Immature natural killer cell (primary cell): ENCODE measurements at regions not wholly inside any gene's neighbourhood (a gene's known extent, or its start where the extent isn't known, plus 50 kb on each side); places are given as distances from the start of the nearest gene placed in this dataset.
"Not testable (repeated sequence)": the region's sequence is repeated elsewhere in the genome, so short reads cannot be mapped to it uniquely, and the experiment has no call there.

ENCODE experiments used
- DNase-seq, 3 donors: peaks; one replicate each; pipeline ENCODE4 v3.0.0; 2022; ENCODE audit warnings: mixed read lengths in 1 of 3
- H3K27ac Mint-ChIP-seq, 6 donors: one replicate each; pipeline ENCODE4 v1.8.0; 2020; ENCODE audit warnings: mixed read lengths in 6 of 6, mild to moderate bottlenecking in 5 of 6, inconsistent platforms in 4 of 6, moderate library complexity in 3 of 6
- H3K27me3 Mint-ChIP-seq, 3 donors: one replicate each; pipeline ENCODE4 v1.8.0; 2020 to 2021; ENCODE audit warnings: low read depth in 3 of 3, mild to moderate bottlenecking in 3 of 3, mixed read lengths in 3 of 3, moderate library complexity in 3 of 3, inconsistent platforms in 1 of 3
- H3K36me3 Mint-ChIP-seq, 3 donors: one replicate each; pipeline ENCODE4 v1.8.0; 2020; ENCODE audit warnings: mixed read lengths in 3 of 3, inconsistent platforms in 2 of 3, mild to moderate bottlenecking in 2 of 3
- H3K4me1 Mint-ChIP-seq, 2 donors: one replicate each; pipeline ENCODE4 v1.8.0; 2020; ENCODE audit warnings: inconsistent platforms in 2 of 2, mild to moderate bottlenecking in 2 of 2, mixed read lengths in 2 of 2, moderate library complexity in 1 of 2
- H3K4me3 Mint-ChIP-seq, 5 donors: one replicate each; pipeline ENCODE4 v1.8.0; 2020; ENCODE audit warnings: mild to moderate bottlenecking in 5 of 5, mixed read lengths in 5 of 5, inconsistent platforms in 3 of 5, moderate library complexity in 3 of 5
- H3K9me3 Mint-ChIP-seq, 6 donors: one replicate each; pipeline ENCODE4 v1.8.0; 2020; ENCODE audit warnings: mild to moderate bottlenecking in 6 of 6, mixed read lengths in 6 of 6, inconsistent platforms in 4 of 6, moderate library complexity in 3 of 6

- H3K27me3 Mint-ChIP-seq, H3K36me3 Mint-ChIP-seq, H3K9me3 Mint-ChIP-seq, DNase-seq, H3K27ac Mint-ChIP-seq, H3K4me1 Mint-ChIP-seq, H3K4me3 Mint-ChIP-seq: not testable (repeated sequence)
Observed at GRCh38 chr7:32747443-32748148, 144.0 kb downstream of the KBTBD2 start.

DNA sequence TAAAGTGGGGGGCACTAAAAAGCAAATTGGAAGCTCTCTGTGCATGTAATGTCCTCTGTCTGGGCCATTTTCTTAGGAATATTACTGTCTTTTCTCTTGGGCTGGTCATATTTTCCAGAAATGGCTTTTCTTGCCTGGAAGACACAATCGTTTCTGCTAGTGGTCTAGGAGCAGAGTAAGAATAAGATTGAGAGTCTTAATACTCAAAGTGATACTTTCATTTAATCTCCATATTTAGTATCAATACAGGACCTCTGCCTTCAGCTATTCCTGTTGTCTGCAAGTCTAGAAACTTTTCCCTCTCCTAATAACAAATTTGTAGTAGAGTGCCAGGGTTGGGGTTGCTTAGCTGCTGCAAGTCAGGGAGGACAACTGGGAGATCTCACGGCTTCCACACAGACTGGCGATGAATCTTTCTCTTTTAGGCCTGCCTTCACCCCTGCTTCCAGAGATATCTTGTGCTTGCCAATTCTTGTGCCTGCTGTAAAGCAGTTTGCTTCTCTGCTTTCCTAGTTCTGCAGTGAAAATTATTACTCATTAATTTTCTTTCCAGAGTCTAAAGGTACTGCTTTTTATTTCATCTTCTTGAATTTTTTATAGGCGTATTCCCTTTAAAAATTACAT, 149.6 kb downstream of the KBTBD2 start:
- H3K9me3 Mint-ChIP-seq, H3K27ac Mint-ChIP-seq, DNase-seq, H3K4me1 Mint-ChIP-seq, H3K27me3 Mint-ChIP-seq, H3K4me3 Mint-ChIP-seq, H3K36me3 Mint-ChIP-seq: not testable (repeated sequence)

DNA sequence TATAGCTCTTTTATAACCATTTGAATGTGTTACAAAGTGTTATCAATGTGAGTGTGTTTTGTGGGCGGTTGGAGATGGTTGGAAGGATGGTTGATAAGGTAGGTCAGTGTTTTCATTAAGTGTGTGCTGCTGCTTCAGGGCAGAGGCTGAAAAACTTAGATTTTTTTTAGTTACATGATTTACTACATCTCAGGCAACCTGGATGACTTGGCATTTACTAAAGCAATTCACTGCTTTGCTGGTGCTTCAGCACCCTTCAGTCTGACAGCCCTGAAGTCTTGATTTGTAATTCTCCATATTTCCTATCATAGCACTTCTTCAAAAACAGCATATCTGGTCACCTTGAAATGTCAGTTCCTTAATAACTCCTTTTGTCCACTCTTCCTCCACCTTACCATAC, 151.8 kb downstream of the KBTBD2 start:
- not testable (repeated sequence) for DNase-seq, H3K27me3 Mint-ChIP-seq, H3K4me3 Mint-ChIP-seq, H3K36me3 Mint-ChIP-seq, H3K27ac Mint-ChIP-seq, H3K9me3 Mint-ChIP-seq, H3K4me1 Mint-ChIP-seq

DNA sequence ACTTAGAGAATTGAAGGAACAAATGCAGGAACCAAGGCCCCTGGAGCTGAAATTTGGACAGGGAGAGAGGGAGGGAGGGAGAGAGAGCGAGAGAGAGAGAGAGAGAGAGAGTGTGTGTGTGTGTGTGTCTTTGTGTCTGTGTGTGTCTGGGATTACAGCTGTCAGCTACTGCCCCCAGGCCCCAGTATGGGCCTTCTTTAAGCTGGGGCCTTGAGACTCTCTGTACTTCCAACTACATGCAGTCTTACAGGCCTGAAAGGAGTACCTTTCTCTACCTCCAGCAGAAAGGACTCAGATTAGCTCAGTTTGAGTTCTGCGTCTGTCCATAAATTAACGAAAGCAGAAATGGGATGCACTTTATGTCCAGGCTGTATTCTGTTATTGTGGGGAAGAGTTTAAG, 153.2 kb downstream of the KBTBD2 start:
- not testable (repeated sequence) for DNase-seq, H3K4me3 Mint-ChIP-seq, H3K27me3 Mint-ChIP-seq, H3K36me3 Mint-ChIP-seq, H3K4me1 Mint-ChIP-seq, H3K27ac Mint-ChIP-seq, H3K9me3 Mint-ChIP-seq

DNA sequence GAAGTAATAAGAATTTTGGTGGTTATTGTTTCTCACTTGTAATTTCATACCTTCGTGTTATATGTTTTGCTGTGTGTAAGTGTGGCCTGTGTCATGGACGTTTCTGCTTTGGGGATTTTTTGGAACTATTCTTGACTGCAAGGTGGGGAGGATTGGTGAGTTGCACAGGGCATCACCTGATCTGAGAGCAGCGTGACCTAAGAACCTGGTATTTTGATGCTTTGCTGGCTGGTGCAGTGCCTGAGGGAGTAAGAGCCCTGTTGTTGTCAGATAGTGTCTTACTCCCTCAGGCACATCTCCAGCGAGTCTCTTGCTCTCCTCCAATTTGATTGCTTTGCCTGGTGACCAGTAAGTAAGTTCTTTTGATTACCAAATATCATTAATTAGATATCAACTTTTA, 158.8 kb downstream of the KBTBD2 start:
- H3K4me1 Mint-ChIP-seq, H3K4me3 Mint-ChIP-seq, H3K27me3 Mint-ChIP-seq, DNase-seq, H3K36me3 Mint-ChIP-seq, H3K27ac Mint-ChIP-seq, H3K9me3 Mint-ChIP-seq: not testable (repeated sequence)

DNA sequence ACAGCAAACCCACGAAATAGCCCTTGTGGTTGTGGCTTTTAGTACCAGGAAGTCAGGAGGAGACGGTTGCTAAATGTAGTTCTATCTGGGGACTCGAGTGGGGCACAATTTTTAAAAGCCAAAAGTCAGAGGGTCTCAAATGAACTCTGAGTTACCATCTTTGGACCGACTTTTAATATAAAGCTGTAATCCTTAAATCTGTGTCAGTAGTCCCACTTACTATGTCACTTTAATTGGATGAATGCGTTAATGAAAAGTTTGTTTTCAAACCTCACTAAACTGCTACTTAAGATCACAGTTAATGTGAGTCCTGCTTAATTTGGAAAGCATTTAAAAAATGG, 162.3 kb downstream of the KBTBD2 start:
- Mint-ChIP-seq H3K27ac (peak overlapping the region in 1 of 6 donors; percentile 34), H3K4me1 (peaks cover 10 to 11% of the 10 kb centered on the region in 2 donors), H3K4me3 (peak overlapping the region; percentile 60 to 90 (median 70))
- not testable (repeated sequence) for H3K27me3 Mint-ChIP-seq, DNase-seq, H3K9me3 Mint-ChIP-seq, H3K36me3 Mint-ChIP-seq

GRCh38 chr7:32728412-32729334, 162.9 kb downstream of the KBTBD2 start:
- not testable (repeated sequence) for H3K36me3 Mint-ChIP-seq, H3K27me3 Mint-ChIP-seq, H3K9me3 Mint-ChIP-seq
- peak; percentile 24 to 53 (median 36) for DNase-seq
- H3K27ac Mint-ChIP-seq: peak overlapping the region in 2 of 6 donors; percentile 34 to 50
- H3K4me3 Mint-ChIP-seq: peak overlapping the region; percentile 35 to 90 (median 74)
- peaks cover 10 to 11% of the 10 kb centered on the region in 2 donors for H3K4me1 Mint-ChIP-seq

- not testable (repeated sequence) for H3K36me3 Mint-ChIP-seq, H3K9me3 Mint-ChIP-seq, H3K27me3 Mint-ChIP-seq
- DNase-seq: peak; percentile 12 to 58 (median 15)
- peak overlapping the region in 2 of 6 donors; percentile 46 to 68 for H3K27ac Mint-ChIP-seq
- H3K4me1 Mint-ChIP-seq: peaks cover 10 to 11% of the 10 kb centered on the region in 2 donors
- H3K4me3 Mint-ChIP-seq: peak overlapping the region; percentile 84 to 93 (median 88)
Observed at GRCh38 chr7:32727483-32728411, 163.8 kb downstream of the KBTBD2 start.

DNA sequence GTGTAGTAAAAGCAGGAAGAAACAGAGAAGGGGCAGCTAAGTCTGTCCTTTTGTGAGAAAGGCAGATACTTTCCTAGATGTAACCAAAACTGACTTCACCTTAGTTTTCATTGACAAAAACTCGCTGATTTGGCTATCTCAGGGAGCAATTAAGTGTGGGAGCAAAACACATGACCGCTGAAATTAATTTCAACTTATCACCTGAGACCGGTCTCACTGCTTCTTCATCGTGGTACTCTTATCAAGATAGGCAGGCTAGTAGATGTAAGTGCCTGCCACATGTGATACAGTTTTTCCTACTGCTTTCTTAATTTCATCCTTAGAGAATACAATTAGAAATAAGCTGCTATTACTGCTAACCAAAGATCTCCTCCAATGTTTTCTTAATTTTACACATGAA, 168.7 kb downstream of the KBTBD2 start:
- not testable (repeated sequence) for H3K4me1 Mint-ChIP-seq, H3K27me3 Mint-ChIP-seq, H3K36me3 Mint-ChIP-seq, H3K9me3 Mint-ChIP-seq, H3K4me3 Mint-ChIP-seq, H3K27ac Mint-ChIP-seq, DNase-seq

GRCh38 chr7:32694182-32694581, 197.4 kb downstream of the KBTBD2 start:
- H3K36me3 Mint-ChIP-seq: no peaks in the 10 kb centered on the region
- DNase-seq: no peak
- peaks cover 0 to 7% (median 2%) of the 10 kb centered on the region in 3 donors for H3K27me3 Mint-ChIP-seq
- H3K27ac Mint-ChIP-seq: no peak overlapping the region
- H3K9me3 Mint-ChIP-seq: peaks cover 0 to 3% (median 0%) of the 10 kb centered on the region in 6 donors
- H3K4me3 Mint-ChIP-seq: no peak overlapping the region
- H3K4me1 Mint-ChIP-seq: peaks cover 5% of the 10 kb centered on the region in 2 donors

GRCh38 chr7:32691965-32692815, 196.9 kb downstream of the AVL9 start:
- not testable (repeated sequence) for H3K4me1 Mint-ChIP-seq, H3K27me3 Mint-ChIP-seq, H3K36me3 Mint-ChIP-seq, H3K27ac Mint-ChIP-seq, H3K9me3 Mint-ChIP-seq
- DNase-seq: peak in 2 of 3 donors; percentile 17 to 33
- peak overlapping the region in 2 of 5 donors; percentile 28 to 34 for H3K4me3 Mint-ChIP-seq

- DNase-seq, H3K27ac Mint-ChIP-seq, H3K4me1 Mint-ChIP-seq, H3K9me3 Mint-ChIP-seq, H3K4me3 Mint-ChIP-seq, H3K27me3 Mint-ChIP-seq, H3K36me3 Mint-ChIP-seq: not testable (repeated sequence)
Observed at GRCh38 chr7:32688092-32688491, 192.8 kb downstream of the AVL9 start.

DNA sequence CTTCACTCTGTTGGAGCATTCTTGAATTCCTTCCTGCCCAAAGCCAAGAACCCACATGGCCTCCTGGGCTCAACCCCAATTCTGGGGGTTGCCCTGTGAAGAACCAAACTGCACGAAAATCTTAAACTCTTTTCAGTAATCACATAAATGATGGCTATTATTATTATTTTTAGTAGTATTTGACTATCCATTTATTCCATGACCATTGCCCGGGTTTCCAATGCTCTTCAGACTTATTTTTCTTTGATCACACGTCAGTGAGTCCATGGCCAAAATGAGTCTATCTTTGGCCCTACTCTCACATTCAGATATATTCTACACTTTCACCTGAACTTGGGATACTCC, 185.9 kb downstream of the AVL9 start:
- DNase-seq: no peak
- peaks cover 0 to 5% (median 0%) of the 10 kb centered on the region in 3 donors for H3K36me3 Mint-ChIP-seq
- H3K27me3 Mint-ChIP-seq: peaks cover 0 to 3% (median 2%) of the 10 kb centered on the region in 3 donors
- H3K27ac Mint-ChIP-seq: no peak overlapping the region
- no peak overlapping the region for H3K4me3 Mint-ChIP-seq
- no peaks in the 10 kb centered on the region for H3K9me3 Mint-ChIP-seq
- H3K4me1 Mint-ChIP-seq: no peaks in the 10 kb centered on the region
